Neuron (in vitro differentiated cells): ENCODE measurements at regions not wholly inside any gene's neighbourhood (a gene's known extent, or its start where the extent isn't known, plus 50 kb on each side); places are given as distances from the start of the nearest gene placed in this dataset.

ENCODE experiments used
- H2AFZ ChIP-seq: one replicate; pipeline ENCODE4 v1.6.1; 2013; ENCODE audit warnings: low read depth, mild to moderate bottlenecking, inconsistent platforms, low read length, moderate library complexity
- H3K27me3 ChIP-seq: one replicate; pipeline ENCODE4 v1.6.1; 2013; ENCODE audit warnings: low read length; ENCODE audit not compliant: insufficient read depth
- H3K36me3 ChIP-seq: one replicate; pipeline ENCODE4 v1.6.1; 2013; ENCODE audit warnings: low read length; ENCODE audit not compliant: insufficient read depth
- H3K4me1 ChIP-seq: one replicate; pipeline ENCODE4 v1.6.1; 2013; ENCODE audit warnings: low read length; ENCODE audit not compliant: insufficient read depth
- H3K4me3 ChIP-seq: 2 replicates; pipeline ENCODE4 v1.5.1; 2013; ENCODE audit warnings: mild to moderate bottlenecking, low read length, moderate library complexity
- H3K9me3 ChIP-seq: one replicate; pipeline ENCODE4 v1.6.1; 2013; ENCODE audit warnings: low read length

GRCh38 chr17:36869856-36870719 lies 67.2 kb upstream of the LHX1 start:
- Histone ChIP-seq H3K36me3 (no peaks in the 10 kb centered on the region), H3K4me1 (no peaks in the 10 kb centered on the region), H3K27me3 (peaks cover 2% of the 10 kb centered on the region), H2AFZ (no peak overlapping the region), H3K9me3 (no peaks in the 10 kb centered on the region), H3K4me3 (no peak overlapping the region)

DNA sequence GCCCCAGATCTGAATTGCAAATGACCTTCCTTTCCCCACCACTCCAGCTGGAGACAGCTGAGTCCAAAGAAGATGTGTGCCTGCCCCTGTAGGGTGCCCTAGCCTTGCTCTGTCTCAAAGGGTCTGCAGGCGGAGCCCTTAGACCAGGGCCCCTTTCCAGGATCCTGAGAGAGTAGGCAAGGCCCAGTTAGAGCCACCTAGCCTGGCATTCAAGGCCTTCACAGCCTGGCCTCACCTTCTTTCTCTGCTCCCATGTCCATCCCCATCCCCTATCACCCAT lies 66.6 kb upstream of the LHX1 start:
- H2AFZ ChIP-seq, result no peak overlapping the region

GRCh38 chr17:36875698-36876293 lies 61.5 kb upstream of the LHX1 start:
- no peaks in the 10 kb centered on the region for H3K4me1 ChIP-seq

More for the DNA sequence above, 66.6 kb upstream of the LHX1 start:
- Histone ChIP-seq H3K4me3 (no peak overlapping the region), H3K4me1 (no peaks in the 10 kb centered on the region), H3K27me3 (peaks cover 2% of the 10 kb centered on the region), H3K9me3 (no peaks in the 10 kb centered on the region), H3K36me3 (no peaks in the 10 kb centered on the region)

DNA sequence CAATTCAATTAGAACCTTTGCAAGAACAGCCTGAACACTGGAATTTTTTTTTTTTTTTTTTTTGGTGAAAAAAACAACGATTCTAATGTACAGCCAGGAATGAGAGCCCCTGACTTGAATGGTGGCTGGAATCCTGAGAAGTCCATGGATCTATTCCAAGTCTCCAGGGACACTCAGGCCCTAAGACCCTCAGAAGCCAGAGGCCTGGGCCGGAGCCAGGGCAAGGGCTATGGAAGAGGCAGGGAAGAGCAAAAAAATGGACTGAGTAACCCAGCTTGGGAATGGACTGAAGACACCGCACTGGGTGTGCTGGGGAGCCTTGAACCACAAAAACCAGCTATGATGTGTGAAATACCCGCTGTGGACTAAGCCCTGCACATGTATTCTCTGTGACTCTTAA lies 60.3 kb upstream of the LHX1 start:
- H3K27me3 ChIP-seq, result peaks cover 3% of the 10 kb centered on the region
- no peaks in the 10 kb centered on the region for H3K4me1 ChIP-seq
- no peak overlapping the region for H2AFZ ChIP-seq
- no peak overlapping the region for H3K4me3 ChIP-seq
- H3K36me3 ChIP-seq, result no peaks in the 10 kb centered on the region
- H3K9me3 ChIP-seq, result peaks cover 2% of the 10 kb centered on the region

More at GRCh38 chr17:36875698-36876293, 61.5 kb upstream of the LHX1 start:
- Histone ChIP-seq H3K27me3 (no peaks in the 10 kb centered on the region), H3K9me3 (no peaks in the 10 kb centered on the region), H3K36me3 (no peaks in the 10 kb centered on the region), H3K4me3 (no peak overlapping the region), H2AFZ (no peak overlapping the region)

DNA sequence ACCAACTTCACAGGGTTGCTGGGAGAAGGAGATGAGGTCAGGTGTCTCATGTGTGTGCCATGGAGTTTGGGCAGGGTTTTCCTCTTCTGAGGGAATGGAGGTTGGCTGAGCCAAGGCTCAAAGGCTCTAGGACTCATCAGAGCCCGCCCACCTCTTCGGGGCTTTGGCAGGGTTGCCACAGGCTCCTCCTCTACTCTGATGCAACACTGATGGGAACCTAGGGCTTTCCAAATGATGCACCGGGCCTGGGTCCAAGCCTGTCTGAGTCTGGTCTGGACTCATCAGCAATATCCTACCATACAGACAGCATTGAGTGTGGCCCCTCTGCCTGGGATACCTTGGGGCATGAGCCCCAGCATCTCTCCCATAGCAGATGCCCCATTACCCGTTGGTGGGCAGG lies 59.5 kb upstream of the LHX1 start:
- peaks cover 3% of the 10 kb centered on the region for H3K27me3 ChIP-seq
- H3K9me3 ChIP-seq, result peaks cover 2% of the 10 kb centered on the region
- H3K36me3 ChIP-seq, result no peaks in the 10 kb centered on the region
- H2AFZ ChIP-seq, result no peak overlapping the region
- no peaks in the 10 kb centered on the region for H3K4me1 ChIP-seq
- H3K4me3 ChIP-seq, result no peak overlapping the region

GRCh38 chr17:36878216-36878615 lies 59.1 kb upstream of the LHX1 start:
- peaks cover 3% of the 10 kb centered on the region for H3K27me3 ChIP-seq
- H3K4me1 ChIP-seq, result no peaks in the 10 kb centered on the region
- H2AFZ ChIP-seq, result no peak overlapping the region
- H3K9me3 ChIP-seq, result peaks cover 2% of the 10 kb centered on the region
- H3K36me3 ChIP-seq, result no peaks in the 10 kb centered on the region
- no peak overlapping the region for H3K4me3 ChIP-seq

- Histone ChIP-seq H3K36me3 (no peaks in the 10 kb centered on the region), H3K27me3 (peaks cover 3% of the 10 kb centered on the region), H3K9me3 (peaks cover 2% of the 10 kb centered on the region), H2AFZ (no peak overlapping the region), H3K4me3 (no peak overlapping the region), H3K4me1 (no peaks in the 10 kb centered on the region)
Observed at GRCh38 chr17:36879027-36879426, 58.2 kb upstream of the LHX1 start.

GRCh38 chr17:36879624-36880131 lies 57.6 kb upstream of the LHX1 start:
- H3K9me3 ChIP-seq, result peaks cover 2% of the 10 kb centered on the region
- peaks cover 3% of the 10 kb centered on the region for H3K27me3 ChIP-seq
- H3K4me1 ChIP-seq, result no peaks in the 10 kb centered on the region
- H2AFZ ChIP-seq, result no peak overlapping the region
- no peaks in the 10 kb centered on the region for H3K36me3 ChIP-seq
- no peak overlapping the region for H3K4me3 ChIP-seq

DNA sequence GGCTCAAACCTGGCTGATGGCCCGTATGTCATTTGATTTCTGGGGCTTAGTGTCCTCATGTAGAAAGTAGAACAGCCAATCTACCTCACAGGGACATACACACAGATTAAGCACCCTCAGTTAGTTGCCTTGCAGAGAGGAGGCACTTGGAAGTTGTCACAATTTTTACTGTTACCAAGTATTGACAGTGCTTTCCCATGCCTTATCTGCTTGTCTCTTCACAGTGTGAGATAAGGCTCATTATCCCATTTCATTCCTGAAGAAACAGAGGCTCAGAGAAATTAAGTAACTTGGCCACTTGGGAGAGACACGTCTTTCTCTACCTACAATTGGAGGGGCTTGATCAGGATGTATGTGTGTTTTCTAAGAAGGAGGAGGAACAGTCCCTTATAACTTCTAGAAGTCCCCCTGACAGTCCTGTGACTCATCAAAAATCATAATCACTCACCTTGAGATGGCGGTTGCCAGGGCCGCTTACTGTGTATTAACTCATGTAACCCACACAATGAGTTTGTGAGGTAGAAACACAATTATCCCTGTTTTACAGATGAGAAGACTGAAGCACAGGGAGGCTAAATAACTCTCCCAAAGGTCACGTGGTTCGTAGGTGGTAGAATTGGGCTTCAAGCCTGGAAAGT lies 56.9 kb upstream of the LHX1 start:
- H3K9me3 ChIP-seq, result peaks cover 2% of the 10 kb centered on the region
- no peaks in the 10 kb centered on the region for H3K36me3 ChIP-seq
- no peak overlapping the region for H2AFZ ChIP-seq
- H3K4me3 ChIP-seq, result no peak overlapping the region
- H3K4me1 ChIP-seq, result no peaks in the 10 kb centered on the region
- H3K27me3 ChIP-seq, result peaks cover 5% of the 10 kb centered on the region

GRCh38 chr17:36881323-36881722 lies 56.0 kb upstream of the LHX1 start:
- no peak overlapping the region for H3K4me3 ChIP-seq
- peaks cover 5% of the 10 kb centered on the region for H3K27me3 ChIP-seq
- H3K9me3 ChIP-seq, result peaks cover 2% of the 10 kb centered on the region
- no peak overlapping the region for H2AFZ ChIP-seq
- H3K4me1 ChIP-seq, result no peaks in the 10 kb centered on the region
- H3K36me3 ChIP-seq, result no peaks in the 10 kb centered on the region

DNA sequence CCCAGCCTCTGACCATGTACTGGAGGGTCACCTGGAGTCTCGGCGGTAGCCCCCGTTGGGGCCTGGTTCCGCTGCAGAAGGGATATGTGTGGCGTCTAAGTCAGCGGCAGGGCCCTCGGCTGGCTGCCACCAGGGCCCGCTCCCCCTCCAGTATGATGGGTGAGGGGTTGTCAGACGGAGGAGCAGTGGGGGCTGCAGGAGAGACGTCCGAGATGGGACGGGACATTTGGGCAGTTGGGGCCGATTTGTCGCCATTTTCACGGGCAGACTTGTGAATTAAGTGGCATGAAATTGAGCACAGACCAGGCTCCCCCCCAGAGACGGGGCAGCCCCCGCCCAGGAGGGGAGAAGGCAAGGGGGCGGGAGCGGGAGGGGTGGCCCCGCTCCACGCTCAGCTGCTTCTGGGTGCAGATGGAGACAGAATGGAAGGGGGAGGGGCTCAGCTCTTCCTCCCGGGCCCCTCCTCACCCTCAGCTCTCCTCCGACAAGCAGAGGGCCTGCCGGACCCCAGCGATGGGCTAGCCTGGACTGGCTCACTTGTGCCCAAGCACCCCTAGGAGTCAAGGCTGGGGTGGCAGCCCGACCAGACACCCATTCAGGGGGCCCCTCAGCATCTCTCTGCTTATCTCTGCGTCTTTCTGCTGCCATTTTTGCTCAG lies 52.7 kb upstream of the LHX1 start:
- Histone ChIP-seq H3K27me3 (peaks cover 10% of the 10 kb centered on the region), H2AFZ (no peak overlapping the region), H3K4me1 (no peaks in the 10 kb centered on the region), H3K36me3 (no peaks in the 10 kb centered on the region), H3K9me3 (peaks cover 2% of the 10 kb centered on the region), H3K4me3 (no peak overlapping the region)

DNA sequence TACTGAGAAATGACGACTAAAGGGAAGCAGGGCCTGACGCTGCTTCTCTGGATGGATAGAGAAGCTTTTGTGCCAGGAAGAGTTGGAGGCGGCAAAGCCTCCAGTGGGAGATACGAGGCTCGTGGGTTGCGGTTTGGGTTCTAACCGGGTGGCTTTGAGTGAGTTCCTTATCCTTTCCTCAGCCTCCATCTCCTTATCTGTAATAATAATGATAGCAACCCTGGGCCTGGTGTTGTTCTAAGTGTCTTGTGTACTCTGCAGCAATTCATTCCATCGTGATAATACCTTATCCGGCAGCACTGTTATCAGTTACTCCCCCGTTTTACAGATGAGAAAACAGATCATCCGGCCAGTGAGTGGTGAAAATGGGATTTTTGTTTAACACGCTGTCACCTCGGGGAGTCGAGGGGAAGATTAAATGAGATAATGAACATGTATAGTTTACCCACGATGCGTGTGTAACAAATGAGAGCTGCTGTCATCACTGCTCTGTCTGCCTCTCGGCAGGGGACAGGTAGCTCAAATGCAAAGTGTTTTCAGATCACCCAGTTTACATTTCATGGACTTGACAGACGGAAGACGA lies 52.0 kb upstream of the LHX1 start:
- H3K27me3 ChIP-seq, result peaks cover 10% of the 10 kb centered on the region
- H3K4me1 ChIP-seq, result peaks cover under 1% of the 10 kb centered on the region
- no peak overlapping the region for H2AFZ ChIP-seq
- H3K4me3 ChIP-seq, result no peak overlapping the region
- H3K36me3 ChIP-seq, result no peaks in the 10 kb centered on the region
- peaks cover 2% of the 10 kb centered on the region for H3K9me3 ChIP-seq
